K562 (cell line): ENCODE measurements at regions not wholly inside any gene's neighbourhood (a gene's known extent, or its start where the extent isn't known, plus 50 kb on each side); places are given as distances from the start of the nearest gene placed in this dataset.

Experiments used
- ATF7 ChIP-seq: fragments of 450-650 bp; IDR thresholded peaks from 2 replicates; pipeline ENCODE4 v1.7.1; 2014; ENCODE audit warnings: mild to moderate bottlenecking, moderate library complexity
- CBX8 ChIP-seq: fragments of 200-600 bp; sonication (generic); IDR thresholded peaks from 2 replicates; pipeline ENCODE4 v1.6.1; 2012; ENCODE audit warnings: borderline replicate concordance, mixed run types, low read depth, mild to moderate bottlenecking, moderate library complexity, mixed read lengths, low read length, control low read depth, inconsistent platforms; ENCODE audit not compliant: poor library complexity, severe bottlenecking; ENCODE audit errors: extremely low read depth
- CHD1 ChIP-seq: fragments of 200-600 bp; sonication (generic); IDR thresholded peaks from one replicate; pipeline ENCODE4 v1.6.1; 2012; ENCODE audit warnings: mild to moderate bottlenecking, moderate library complexity, low read length, inconsistent platforms
- NFYB ChIP-seq: IDR thresholded peaks from 2 replicates; pipeline ENCODE4 v1.6.1; 2011; ENCODE audit warnings: mild to moderate bottlenecking, moderate library complexity; ENCODE audit not compliant: insufficient read length; ENCODE audit errors: extremely low read depth
- POLR2A ChIP-seq: fragments of 450-650 bp; conservative IDR thresholded peaks from 2 replicates; pipeline ENCODE4 v1.6.1; 2016
- RHOXF2B ChIP-seq: fragments of 250-450 bp; sonication (Bioruptor Pico); conservative IDR thresholded peaks from 2 replicates; pipeline ENCODE4 v1.5.1; 2021
- SRSF1 ChIP-seq: fragments of 200-400 bp; formaldehyde crosslinking; IDR thresholded peaks from 2 replicates; pipeline ENCODE4 v1.6.1; 2017; ENCODE audit warnings: mild to moderate bottlenecking, low read depth, low read length, moderate library complexity
- YY1 ChIP-seq, 3 experiments: IDR thresholded peaks; 2 replicates each; pipeline ENCODE4 v1.6.1; 2011; ENCODE audit warnings: low read length in 2 of 3, mild to moderate bottlenecking in 2 of 3, moderate library complexity in 2 of 3, borderline replicate concordance in 1 of 3, control low read depth in 1 of 3, low read depth in 1 of 3; ENCODE audit not compliant: insufficient read depth in 3 of 3, insufficient replicate concordance in 2 of 3, control insufficient read depth in 1 of 3, insufficient read length in 1 of 3; ENCODE audit errors: extremely low read depth in 1 of 3
- TF ChIP-seq, protein P1 (sequence below), 3 experiments: IDR thresholded peaks in 2 of 3; conservative IDR thresholded peaks in 1 of 3; 2 replicates each; pipeline ENCODE4 v1.5.1; 2011 to 2012; ENCODE audit warnings: low read length in 3 of 3, mild to moderate bottlenecking in 3 of 3, control low read depth in 2 of 3, improper control_type of control experiment in 1 of 3, inconsistent platforms in 1 of 3, low read depth in 1 of 3, mixed read lengths in 1 of 3, moderate library complexity in 1 of 3; ENCODE audit not compliant: insufficient read depth in 2 of 3
- TF ChIP-seq, protein P2 (sequence below): fragments of 450-650 bp; IDR thresholded peaks from 2 replicates; pipeline ENCODE4 v1.6.1; 2016; ENCODE audit warnings: antibody characterized with exemption

DNA sequence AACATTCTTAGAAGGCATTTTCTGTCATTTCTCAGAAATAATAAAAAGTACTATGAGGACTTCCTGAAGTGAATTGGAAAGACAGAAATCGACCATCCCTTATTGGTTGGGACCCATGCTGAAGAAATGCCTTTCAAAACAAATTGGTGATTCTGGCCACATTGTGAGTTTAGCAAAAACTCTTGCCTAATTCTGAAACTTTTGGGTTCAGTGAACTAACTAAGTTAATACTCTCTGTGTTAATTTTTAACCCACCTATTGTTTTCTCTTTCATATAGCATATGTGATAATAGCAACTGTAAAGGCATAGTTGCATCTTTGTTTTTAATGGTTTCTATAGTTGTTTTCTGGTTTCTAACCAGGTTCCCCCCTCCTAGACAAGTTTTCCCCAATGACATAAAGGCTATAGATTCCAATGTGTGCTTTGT is 129.3 kb upstream of the FAT1 start:
- TF ChIP-seq RHOXF2B (CRISPR knock-in tag) (no peak), NFYB (no peak), CHD1 (no peak), POLR2A (no peak), ATF7 (no peak), SRSF1 (no peak), CBX8 (no peak), YY1 (IDR thresholded peaks at IDR 0.05; ENCODE audit: borderline replicate concordance in 1 of 3, control insufficient read depth in 1 of 3, extremely low read depth in 1 of 3, insufficient read depth in 3 of 3, insufficient read length in 1 of 3, insufficient replicate concordance in 2 of 3, low read depth in 1 of 3, low read length in 2 of 3) (no peak)
- TF ChIP-seq, protein P1, sequence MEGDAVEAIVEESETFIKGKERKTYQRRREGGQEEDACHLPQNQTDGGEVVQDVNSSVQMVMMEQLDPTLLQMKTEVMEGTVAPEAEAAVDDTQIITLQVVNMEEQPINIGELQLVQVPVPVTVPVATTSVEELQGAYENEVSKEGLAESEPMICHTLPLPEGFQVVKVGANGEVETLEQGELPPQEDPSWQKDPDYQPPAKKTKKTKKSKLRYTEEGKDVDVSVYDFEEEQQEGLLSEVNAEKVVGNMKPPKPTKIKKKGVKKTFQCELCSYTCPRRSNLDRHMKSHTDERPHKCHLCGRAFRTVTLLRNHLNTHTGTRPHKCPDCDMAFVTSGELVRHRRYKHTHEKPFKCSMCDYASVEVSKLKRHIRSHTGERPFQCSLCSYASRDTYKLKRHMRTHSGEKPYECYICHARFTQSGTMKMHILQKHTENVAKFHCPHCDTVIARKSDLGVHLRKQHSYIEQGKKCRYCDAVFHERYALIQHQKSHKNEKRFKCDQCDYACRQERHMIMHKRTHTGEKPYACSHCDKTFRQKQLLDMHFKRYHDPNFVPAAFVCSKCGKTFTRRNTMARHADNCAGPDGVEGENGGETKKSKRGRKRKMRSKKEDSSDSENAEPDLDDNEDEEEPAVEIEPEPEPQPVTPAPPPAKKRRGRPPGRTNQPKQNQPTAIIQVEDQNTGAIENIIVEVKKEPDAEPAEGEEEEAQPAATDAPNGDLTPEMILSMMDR (IDR thresholded peaks at IDR 0.05 in 2 of 3, conservative IDR thresholded peaks at IDR 0.05 in 1 of 3; ENCODE audit: insufficient read depth in 2 of 3, low read depth in 1 of 3, low read length in 3 of 3), result no peak
- TF ChIP-seq, protein P2, sequence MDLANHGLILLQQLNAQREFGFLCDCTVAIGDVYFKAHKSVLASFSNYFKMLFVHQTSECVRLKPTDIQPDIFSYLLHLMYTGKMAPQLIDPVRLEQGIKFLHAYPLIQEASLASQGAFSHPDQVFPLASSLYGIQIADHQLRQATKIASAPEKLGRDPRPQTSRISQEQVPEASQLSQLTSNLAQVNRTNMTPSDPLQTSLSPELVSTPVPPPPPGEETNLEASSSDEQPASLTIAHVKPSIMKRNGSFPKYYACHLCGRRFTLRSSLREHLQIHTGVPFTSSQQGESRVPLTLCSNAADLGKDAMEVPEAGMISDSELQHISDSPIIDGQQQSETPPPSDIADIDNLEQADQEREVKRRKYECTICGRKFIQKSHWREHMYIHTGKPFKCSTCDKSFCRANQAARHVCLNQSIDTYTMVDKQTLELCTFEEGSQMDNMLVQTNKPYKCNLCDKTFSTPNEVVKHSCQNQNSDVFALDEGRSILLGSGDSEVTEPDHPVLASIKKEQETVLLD, result no peak
